AG04450 (cell line): ENCODE measurements at regions not wholly inside any gene's neighbourhood (a gene's known extent, or its start where the extent isn't known, plus 50 kb on each side); places are given as distances from the start of the nearest gene placed in this dataset.

ENCODE experiments used
- CTCF ChIA-PET: fragments of 300-600, 350-600 bp; formaldehyde crosslinking; extraction: SDS; loops from one replicate; lab custom pipeline; 2022; ENCODE audit warnings: antibody characterized with exemption, inconsistent platforms; lab: Charles Lee
- POLR2A ChIA-PET: fragments of 350-600 bp; formaldehyde crosslinking; extraction: SDS; loops from one replicate; lab custom pipeline; 2021; ENCODE audit warnings: antibody characterized with exemption, inconsistent platforms; lab: Yijun Ruan, JAX
- DNase-seq: peaks from one replicate; pipeline ENCODE4 v3.0.0-alpha.2; 2011; ENCODE audit warnings: low read depth, low spot score
- H3K27ac ChIP-seq: one replicate; pipeline ENCODE4 v1.5.1; 2012; ENCODE audit warnings: low read depth, low read length, control low read depth
- H3K27me3 ChIP-seq: one replicate; pipeline ENCODE4 v1.6.0; 2012; ENCODE audit warnings: low read length; ENCODE audit not compliant: control insufficient read depth, insufficient read depth
- H3K4me3 ChIP-seq: 2 replicates; pipeline ENCODE4 v1.5.1; 2011; ENCODE audit warnings: mild to moderate bottlenecking, low read depth, low read length, control low read depth
- H3K9me3 ChIP-seq: 2 replicates; pipeline ENCODE4 v1.5.1; 2012; ENCODE audit warnings: low read length; ENCODE audit not compliant: control insufficient read depth, insufficient read depth
- CTCF ChIP-seq: IDR thresholded peaks from 2 replicates; pipeline ENCODE4 v1.5.1; 2011; ENCODE audit warnings: low read depth, low read length, control low read depth, inconsistent platforms

- CTCF ChIA-PET: no interaction called here
- no peaks in the 10 kb centered on the region for H3K9me3 ChIP-seq
- POLR2A ChIA-PET: no interaction called here
- no peak overlapping the region for H3K27ac ChIP-seq
- H3K27me3 ChIP-seq: no peaks in the 10 kb centered on the region
- DNase-seq: no peak
- TF ChIP-seq CTCF: no peak
- H3K4me3 ChIP-seq: no peak overlapping the region
Measured at GRCh38 chr9:2453106-2453505, 168.5 kb upstream of the VLDLR start.

- no peaks in the 10 kb centered on the region for H3K27me3 ChIP-seq
- POLR2A ChIA-PET: no interaction called here
- no peak for TF ChIP-seq CTCF
- H3K9me3 ChIP-seq: no peaks in the 10 kb centered on the region
- CTCF ChIA-PET: no interaction called here
- no peak for DNase-seq
- H3K4me3 ChIP-seq: no peak overlapping the region
- H3K27ac ChIP-seq: no peak overlapping the region
Measured at GRCh38 chr9:2453701-2454100, 167.9 kb upstream of the VLDLR start.

- DNase-seq: no peak
- CTCF ChIA-PET: interaction anchor here (1.4 kb wide), 1 partner anchor 326 kb away, joined by 3 read pairs; no protein-coding TSS in a partner anchor
Measured at GRCh38 chr9:2459756-2460155, 161.8 kb upstream of the VLDLR start.

GRCh38 chr9:2461892-2462291 lies 159.7 kb upstream of the VLDLR start:
- no peak for DNase-seq
- ChIA-PET CTCF (no interaction called here), POLR2A (no interaction called here)
- H3K9me3 ChIP-seq: no peaks in the 10 kb centered on the region
- no peak for TF ChIP-seq CTCF
- no peak overlapping the region for H3K4me3 ChIP-seq
- peaks cover 6% of the 10 kb centered on the region for H3K27me3 ChIP-seq
- no peak overlapping the region for H3K27ac ChIP-seq

More at GRCh38 chr9:2459756-2460155, 161.8 kb upstream of the VLDLR start:
- POLR2A ChIA-PET: no interaction called here
- no peak for TF ChIP-seq CTCF
- H3K27ac ChIP-seq: no peak overlapping the region
- H3K4me3 ChIP-seq: no peak overlapping the region
- H3K9me3 ChIP-seq: no peaks in the 10 kb centered on the region
- peaks cover 6% of the 10 kb centered on the region for H3K27me3 ChIP-seq

GRCh38 chr9:2464624-2465023 lies 157.0 kb upstream of the VLDLR start:
- no peak for DNase-seq

More at GRCh38 chr9:2464624-2465023, 157.0 kb upstream of the VLDLR start:
- POLR2A ChIA-PET: no interaction called here
- Histone ChIP-seq H3K27me3 (peaks cover 6% of the 10 kb centered on the region), H3K27ac (no peak overlapping the region), H3K4me3 (no peak overlapping the region), H3K9me3 (no peaks in the 10 kb centered on the region)
- CTCF ChIA-PET: no interaction called here
- no peak for TF ChIP-seq CTCF
